ENCODE measurements at regions not wholly inside any gene's neighbourhood (a gene's known extent, or its start where the extent isn't known, plus 50 kb on each side); places are given as distances from the start of the nearest gene placed in this dataset.

GRCh38 chr13:79992111-79992510 lies 348.8 kb downstream of the SPRY2 start:
- no peak for TF ChIP-seq CTCF (IDR thresholded peaks at IDR 0.05; ENCODE audit: insufficient read depth, low read length, poor library complexity, severe bottlenecking)
- no peak for TF ChIP-seq EZH2phosphoT487 (conservative IDR thresholded peaks at IDR 0.05; ENCODE audit: low read length)
- H3K27ac ChIP-seq (ENCODE audit: low read depth, low read length): no peak overlapping the region
- H3K9me3 ChIP-seq (ENCODE audit: insufficient read depth, low read length): no peaks in the 10 kb centered on the region
- H3K9me2 ChIP-seq (replicated peaks; ENCODE audit: insufficient read depth, low read length): no peaks in the 10 kb centered on the region
- H3K4me3 ChIP-seq (ENCODE audit: insufficient read depth, low read length, poor library complexity, severe bottlenecking): no peak overlapping the region
- H3F3A ChIP-seq (ENCODE audit: insufficient read depth): no peaks in the 10 kb centered on the region
- no peaks in the 10 kb centered on the region for H3K79me2 ChIP-seq (ENCODE audit: insufficient read depth, low read length)
- H4K20me1 ChIP-seq (ENCODE audit: low read depth, low read length): no peaks in the 10 kb centered on the region
- no peak overlapping the region for H3K9ac ChIP-seq (ENCODE audit: low read length)
- no peak overlapping the region for H3K4me2 ChIP-seq (ENCODE audit: low read depth, low read length, poor library complexity, severe bottlenecking)
- H3K27me3 ChIP-seq (ENCODE audit: low read length): no peaks in the 10 kb centered on the region
- no peak overlapping the region for H2AFZ ChIP-seq (ENCODE audit: low read depth, low read length, severe bottlenecking)
- H3K36me3 ChIP-seq (ENCODE audit: low read length): no peaks in the 10 kb centered on the region

- no peak overlapping the region for H2AFZ ChIP-seq (ENCODE audit: low read depth, low read length, severe bottlenecking)
- H3K79me2 ChIP-seq (ENCODE audit: insufficient read depth, low read length): no peaks in the 10 kb centered on the region
- H3K4me2 ChIP-seq (ENCODE audit: low read depth, low read length, poor library complexity, severe bottlenecking): no peak overlapping the region
- H3K27me3 ChIP-seq (ENCODE audit: low read length): no peaks in the 10 kb centered on the region
- no peaks in the 10 kb centered on the region for H3F3A ChIP-seq (ENCODE audit: insufficient read depth)
- no peak overlapping the region for H3K9ac ChIP-seq (ENCODE audit: low read length)
- no peak for TF ChIP-seq EZH2phosphoT487 (conservative IDR thresholded peaks at IDR 0.05; ENCODE audit: low read length)
- no peaks in the 10 kb centered on the region for H3K9me2 ChIP-seq (replicated peaks; ENCODE audit: insufficient read depth, low read length)
- no peaks in the 10 kb centered on the region for H3K36me3 ChIP-seq (ENCODE audit: low read length)
- no peaks in the 10 kb centered on the region for H4K20me1 ChIP-seq (ENCODE audit: low read depth, low read length)
- H3K9me3 ChIP-seq (ENCODE audit: insufficient read depth, low read length): no peaks in the 10 kb centered on the region
- H3K27ac ChIP-seq (ENCODE audit: low read depth, low read length): no peak overlapping the region
- no peak overlapping the region for H3K4me3 ChIP-seq (ENCODE audit: insufficient read depth, low read length, poor library complexity, severe bottlenecking)
Observed at GRCh38 chr13:79990048-79990447, 350.9 kb downstream of the SPRY2 start.

- no peak overlapping the region for H3K4me2 ChIP-seq (ENCODE audit: low read depth, low read length, poor library complexity, severe bottlenecking)
- no peak for TF ChIP-seq EZH2phosphoT487 (conservative IDR thresholded peaks at IDR 0.05; ENCODE audit: low read length)
- no peak for TF ChIP-seq CTCF (IDR thresholded peaks at IDR 0.05; ENCODE audit: insufficient read depth, low read length, poor library complexity, severe bottlenecking)
- H3K9me2 ChIP-seq (replicated peaks; ENCODE audit: insufficient read depth, low read length): no peaks in the 10 kb centered on the region
- H3F3A ChIP-seq (ENCODE audit: insufficient read depth): no peaks in the 10 kb centered on the region
- no peak overlapping the region for H2AFZ ChIP-seq (ENCODE audit: low read depth, low read length, severe bottlenecking)
- no peaks in the 10 kb centered on the region for H3K79me2 ChIP-seq (ENCODE audit: insufficient read depth, low read length)
- no peaks in the 10 kb centered on the region for H3K27me3 ChIP-seq (ENCODE audit: low read length)
- no peak overlapping the region for H3K27ac ChIP-seq (ENCODE audit: low read depth, low read length)
- no peaks in the 10 kb centered on the region for H4K20me1 ChIP-seq (ENCODE audit: low read depth, low read length)
- H3K9ac ChIP-seq (ENCODE audit: low read length): no peak overlapping the region
- no peak overlapping the region for H3K4me3 ChIP-seq (ENCODE audit: insufficient read depth, low read length, poor library complexity, severe bottlenecking)
- no peaks in the 10 kb centered on the region for H3K9me3 ChIP-seq (ENCODE audit: insufficient read depth, low read length)
- no peaks in the 10 kb centered on the region for H3K36me3 ChIP-seq (ENCODE audit: low read length)
Observed at GRCh38 chr13:79989217-79989661, 351.7 kb downstream of the SPRY2 start.

GRCh38 chr13:79988573-79988972 lies 352.4 kb downstream of the SPRY2 start:
- Histone ChIP-seq H3K9me3 (ENCODE audit: insufficient read depth, low read length) (no peaks in the 10 kb centered on the region), H2AFZ (ENCODE audit: low read depth, low read length, severe bottlenecking) (no peak overlapping the region), H3K79me2 (ENCODE audit: insufficient read depth, low read length) (no peaks in the 10 kb centered on the region), H3K36me3 (ENCODE audit: low read length) (no peaks in the 10 kb centered on the region), H3K27me3 (ENCODE audit: low read length) (no peaks in the 10 kb centered on the region), H3K27ac (ENCODE audit: low read depth, low read length) (no peak overlapping the region), H3K4me2 (ENCODE audit: low read depth, low read length, poor library complexity, severe bottlenecking) (no peak overlapping the region), H3K9me2 (replicated peaks; ENCODE audit: insufficient read depth, low read length) (no peaks in the 10 kb centered on the region), H3K9ac (ENCODE audit: low read length) (no peak overlapping the region), H3K4me3 (ENCODE audit: insufficient read depth, low read length, poor library complexity, severe bottlenecking) (no peak overlapping the region), H4K20me1 (ENCODE audit: low read depth, low read length) (no peaks in the 10 kb centered on the region), H3F3A (ENCODE audit: insufficient read depth) (no peaks in the 10 kb centered on the region)
- TF ChIP-seq CTCF (IDR thresholded peaks at IDR 0.05; ENCODE audit: insufficient read depth, low read length, poor library complexity, severe bottlenecking) (no peak), EZH2phosphoT487 (conservative IDR thresholded peaks at IDR 0.05; ENCODE audit: low read length) (no peak)

Measured in SU-DHL-6 (cell line).